ENCODE measurements at regions not wholly inside any gene's neighbourhood (a gene's known extent, or its start where the extent isn't known, plus 50 kb on each side); places are given as distances from the start of the nearest gene placed in this dataset.

GRCh38 chr1:221190249-221190648, 311.0 kb downstream of the HLX start:
- Mint-ChIP-seq H3K27me3 (no peaks in the 10 kb centered on the region), H3K4me1 (no peaks in the 10 kb centered on the region), H3K4me3 (no peak overlapping the region), H3K36me3 (no peaks in the 10 kb centered on the region), H3K9me3 (no peaks in the 10 kb centered on the region), H3K27ac (no peak overlapping the region)
- Histone ChIP-seq H3K4me1 (ENCODE audit: insufficient read depth, low read length) (no peaks in the 10 kb centered on the region), H3K27me3 (ENCODE audit: insufficient read depth, low read length, poor library complexity, severe bottlenecking) (no peaks in the 10 kb centered on the region), H3K4me3 (ENCODE audit: low read length) (no peak overlapping the region), H3K36me3 (ENCODE audit: insufficient read depth, low read length) (no peaks in the 10 kb centered on the region), H3K9me3 (ENCODE audit: low read length) (no peaks in the 10 kb centered on the region), H3K27ac (ENCODE audit: low read depth, low read length) (no peak overlapping the region)
- DNase-seq: no peak
- ChIA-PET POLR2A (no interaction called here), CTCF (no interaction called here)

- POLR2A ChIA-PET: no interaction called here
- no peaks in the 10 kb centered on the region for H3K9me3 ChIP-seq (ENCODE audit: low read length)
- no peak for DNase-seq
- H3K27me3 Mint-ChIP-seq: peaks cover 0 to 1% of the 10 kb centered on the region in 2 donors
- CTCF ChIA-PET: no interaction called here
- H3K27ac Mint-ChIP-seq: no peak overlapping the region
- no peak overlapping the region for H3K27ac ChIP-seq (ENCODE audit: low read depth, low read length)
- H3K4me1 Mint-ChIP-seq: no peaks in the 10 kb centered on the region
- no peaks in the 10 kb centered on the region for H3K36me3 ChIP-seq (ENCODE audit: insufficient read depth, low read length)
- H3K4me1 ChIP-seq (ENCODE audit: insufficient read depth, low read length): no peaks in the 10 kb centered on the region
- H3K4me3 Mint-ChIP-seq: no peak overlapping the region
- H3K9me3 Mint-ChIP-seq: peaks cover 0 to 6% (median under 1%) of the 10 kb centered on the region in 5 donors
- no peaks in the 10 kb centered on the region for H3K27me3 ChIP-seq (ENCODE audit: insufficient read depth, low read length, poor library complexity, severe bottlenecking)
- H3K4me3 ChIP-seq (ENCODE audit: low read length): no peak overlapping the region
- H3K36me3 Mint-ChIP-seq: no peaks in the 10 kb centered on the region
Measured at GRCh38 chr1:221192055-221192454, 312.8 kb downstream of the HLX start.

GRCh38 chr1:221200464-221200863, 321.2 kb downstream of the HLX start:
- no peak overlapping the region for H3K4me3 ChIP-seq (ENCODE audit: low read length)
- CTCF ChIA-PET: no interaction called here
- H3K4me3 Mint-ChIP-seq: no peak overlapping the region
- H3K27ac Mint-ChIP-seq: no peak overlapping the region
- no peaks in the 10 kb centered on the region for H3K4me1 Mint-ChIP-seq
- H3K4me1 ChIP-seq (ENCODE audit: insufficient read depth, low read length): no peaks in the 10 kb centered on the region
- peaks cover 0 to 6% (median 3%) of the 10 kb centered on the region in 5 donors for H3K9me3 Mint-ChIP-seq
- H3K27ac ChIP-seq (ENCODE audit: low read depth, low read length): no peak overlapping the region
- no peaks in the 10 kb centered on the region for H3K36me3 ChIP-seq (ENCODE audit: insufficient read depth, low read length)
- H3K27me3 Mint-ChIP-seq: peaks cover 2% of the 10 kb centered on the region in 2 donors
- DNase-seq: no peak
- no peaks in the 10 kb centered on the region for H3K36me3 Mint-ChIP-seq
- no peaks in the 10 kb centered on the region for H3K9me3 ChIP-seq (ENCODE audit: low read length)
- POLR2A ChIA-PET: no interaction called here
- H3K27me3 ChIP-seq (ENCODE audit: insufficient read depth, low read length, poor library complexity, severe bottlenecking): no peaks in the 10 kb centered on the region

- Mint-ChIP-seq H3K4me3 (no peak overlapping the region), H3K27me3 (peaks cover 2 to 11% of the 10 kb centered on the region in 2 donors)
Measured at GRCh38 chr1:221201773-221202172, 322.5 kb downstream of the HLX start.

GRCh38 chr1:221203224-221204054, 324.2 kb downstream of the HLX start:
- H3K36me3 Mint-ChIP-seq: no peaks in the 10 kb centered on the region
- H3K27ac Mint-ChIP-seq: no peak overlapping the region
- peaks cover 0 to 11% of the 10 kb centered on the region in 2 donors for H3K27me3 Mint-ChIP-seq
- ChIA-PET CTCF (interaction anchor here (1.2 to 1.5 kb wide), 2 partner anchors 10 to 14 kb away, joined by 3 read pairs; no protein-coding TSS in a partner anchor), POLR2A (no interaction called here)
- Histone ChIP-seq H3K36me3 (ENCODE audit: insufficient read depth, low read length) (no peaks in the 10 kb centered on the region), H3K4me3 (ENCODE audit: low read length) (no peak overlapping the region), H3K4me1 (ENCODE audit: insufficient read depth, low read length) (no peaks in the 10 kb centered on the region), H3K27me3 (ENCODE audit: insufficient read depth, low read length, poor library complexity, severe bottlenecking) (no peaks in the 10 kb centered on the region), H3K27ac (ENCODE audit: low read depth, low read length) (no peak overlapping the region), H3K9me3 (ENCODE audit: low read length) (no peaks in the 10 kb centered on the region)
- H3K4me1 Mint-ChIP-seq: no peaks in the 10 kb centered on the region
- peaks cover 0 to 3% (median 0%) of the 10 kb centered on the region in 5 donors for H3K9me3 Mint-ChIP-seq
- no peak overlapping the region for H3K4me3 Mint-ChIP-seq
- peak in 4 of 5 donors; percentile 14 to 60 (median 30) for DNase-seq

More at GRCh38 chr1:221201773-221202172, 322.5 kb downstream of the HLX start:
- no peaks in the 10 kb centered on the region for H3K4me1 Mint-ChIP-seq
- H3K27ac Mint-ChIP-seq: no peak overlapping the region
- Histone ChIP-seq H3K4me3 (ENCODE audit: low read length) (no peak overlapping the region), H3K27me3 (ENCODE audit: insufficient read depth, low read length, poor library complexity, severe bottlenecking) (no peaks in the 10 kb centered on the region), H3K27ac (ENCODE audit: low read depth, low read length) (no peak overlapping the region), H3K9me3 (ENCODE audit: low read length) (no peaks in the 10 kb centered on the region), H3K36me3 (ENCODE audit: insufficient read depth, low read length) (no peaks in the 10 kb centered on the region), H3K4me1 (ENCODE audit: insufficient read depth, low read length) (no peaks in the 10 kb centered on the region)
- DNase-seq: no peak
- no peaks in the 10 kb centered on the region for H3K36me3 Mint-ChIP-seq
- CTCF ChIA-PET: interaction anchor here (1.5 kb wide), 1 partner anchor 13 kb away, joined by 3 read pairs; no protein-coding TSS in a partner anchor
- POLR2A ChIA-PET: no interaction called here
- H3K9me3 Mint-ChIP-seq: peaks cover 0 to 3% (median under 1%) of the 10 kb centered on the region in 5 donors

GRCh38 chr1:221204055-221204833, 325.0 kb downstream of the HLX start:
- H3K4me3 Mint-ChIP-seq: no peak overlapping the region
- H3K27me3 ChIP-seq (ENCODE audit: insufficient read depth, low read length, poor library complexity, severe bottlenecking): no peaks in the 10 kb centered on the region
- H3K4me3 ChIP-seq (ENCODE audit: low read length): no peak overlapping the region
- no peaks in the 10 kb centered on the region for H3K36me3 ChIP-seq (ENCODE audit: insufficient read depth, low read length)
- no peaks in the 10 kb centered on the region for H3K9me3 ChIP-seq (ENCODE audit: low read length)
- peaks cover 0 to 4% (median 0%) of the 10 kb centered on the region in 5 donors for H3K9me3 Mint-ChIP-seq
- H3K36me3 Mint-ChIP-seq: no peaks in the 10 kb centered on the region
- H3K27ac Mint-ChIP-seq: no peak overlapping the region
- no peaks in the 10 kb centered on the region for H3K4me1 Mint-ChIP-seq
- no peaks in the 10 kb centered on the region for H3K4me1 ChIP-seq (ENCODE audit: insufficient read depth, low read length)
- DNase-seq: no peak
- peaks cover 0 to 11% of the 10 kb centered on the region in 2 donors for H3K27me3 Mint-ChIP-seq
- H3K27ac ChIP-seq (ENCODE audit: low read depth, low read length): no peak overlapping the region
- POLR2A ChIA-PET: no interaction called here
- CTCF ChIA-PET: no interaction called here

GRCh38 chr1:221206076-221206475, 326.8 kb downstream of the HLX start:
- Histone ChIP-seq H3K9me3 (ENCODE audit: low read length) (no peaks in the 10 kb centered on the region), H3K4me3 (ENCODE audit: low read length) (no peak overlapping the region), H3K27me3 (ENCODE audit: insufficient read depth, low read length, poor library complexity, severe bottlenecking) (no peaks in the 10 kb centered on the region), H3K36me3 (ENCODE audit: insufficient read depth, low read length) (no peaks in the 10 kb centered on the region), H3K4me1 (ENCODE audit: insufficient read depth, low read length) (no peaks in the 10 kb centered on the region), H3K27ac (ENCODE audit: low read depth, low read length) (no peak overlapping the region)
- no peak overlapping the region for H3K4me3 Mint-ChIP-seq
- CTCF ChIA-PET: interaction anchor here (0.6 to 1.0 kb wide), 2 partner anchors 9 to 82 kb away, joined by 3 read pairs; no protein-coding TSS in a partner anchor
- peaks cover 0 to 11% of the 10 kb centered on the region in 2 donors for H3K27me3 Mint-ChIP-seq
- H3K4me1 Mint-ChIP-seq: no peaks in the 10 kb centered on the region
- POLR2A ChIA-PET: no interaction called here
- no peak for DNase-seq
- H3K9me3 Mint-ChIP-seq: peaks cover 0 to 8% (median 0%) of the 10 kb centered on the region in 5 donors
- H3K36me3 Mint-ChIP-seq: no peaks in the 10 kb centered on the region
- H3K27ac Mint-ChIP-seq: no peak overlapping the region

- no peak overlapping the region for H3K27ac Mint-ChIP-seq
- CTCF ChIA-PET: no interaction called here
- peaks cover 0 to 10% (median 0%) of the 10 kb centered on the region in 5 donors for H3K9me3 Mint-ChIP-seq
- H3K4me3 ChIP-seq (ENCODE audit: low read length): no peak overlapping the region
- H3K4me1 Mint-ChIP-seq: no peaks in the 10 kb centered on the region
- H3K36me3 Mint-ChIP-seq: no peaks in the 10 kb centered on the region
- H3K4me3 Mint-ChIP-seq: no peak overlapping the region
- H3K27me3 ChIP-seq (ENCODE audit: insufficient read depth, low read length, poor library complexity, severe bottlenecking): no peaks in the 10 kb centered on the region
- POLR2A ChIA-PET: no interaction called here
- no peaks in the 10 kb centered on the region for H3K36me3 ChIP-seq (ENCODE audit: insufficient read depth, low read length)
- H3K4me1 ChIP-seq (ENCODE audit: insufficient read depth, low read length): no peaks in the 10 kb centered on the region
- no peak overlapping the region for H3K27ac ChIP-seq (ENCODE audit: low read depth, low read length)
- no peaks in the 10 kb centered on the region for H3K27me3 Mint-ChIP-seq
- DNase-seq: no peak
- no peaks in the 10 kb centered on the region for H3K9me3 ChIP-seq (ENCODE audit: low read length)
Measured at GRCh38 chr1:221212926-221213325, 333.7 kb downstream of the HLX start.

Measured in CD8-positive, alpha-beta memory T cell (primary cell).